Omental fat pad (tissue), 3 donors: ENCODE measurements at regions not wholly inside any gene's neighbourhood (a gene's known extent, or its start where the extent isn't known, plus 50 kb on each side); places are given as distances from the start of the nearest gene placed in this dataset.

Experiments used
- ATAC-seq: fragments of 150-250 bp; one replicate; pipeline ENCODE4 v1.9.1; 2016; ENCODE audit warnings: mild to moderate bottlenecking, moderate library complexity; ENCODE audit not compliant: low FRiP score
- DNase-seq: peaks from one replicate; pipeline ENCODE4 v3.0.0-alpha.2; 2019; ENCODE audit warnings: low spot score
- TF ChIP-seq, protein P1 (sequence below), 3 donors: fragments of 450-650 bp; IDR thresholded peaks; one replicate each; pipeline ENCODE4 v1.5.1; 2016 to 2017; ENCODE audit warnings: antibody characterized with exemption in 3 of 3, mild to moderate bottlenecking in 3 of 3, moderate library complexity in 2 of 3

DNA sequence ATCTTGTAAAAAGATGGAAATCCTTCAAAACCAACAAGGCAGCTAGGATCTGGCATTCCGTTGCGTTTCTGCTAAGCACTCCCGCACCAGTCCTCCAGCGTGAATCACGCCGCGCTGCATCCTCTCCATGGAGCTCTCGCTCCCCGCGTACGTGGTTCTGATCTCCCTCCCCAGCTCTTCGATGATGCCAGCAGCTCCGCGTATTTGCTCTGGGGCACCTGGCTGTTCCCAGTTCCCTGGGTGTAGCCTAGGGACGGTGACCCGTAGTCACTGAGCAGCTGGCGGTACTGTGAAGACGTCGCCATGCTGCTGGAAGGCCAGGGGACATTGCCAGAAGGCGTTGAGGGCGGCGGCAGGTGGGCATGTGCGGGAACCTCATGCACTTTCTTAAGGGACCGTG, 407.5 kb downstream of the RNF144A start:
- no peak for DNase-seq
- TF ChIP-seq, protein P1, sequence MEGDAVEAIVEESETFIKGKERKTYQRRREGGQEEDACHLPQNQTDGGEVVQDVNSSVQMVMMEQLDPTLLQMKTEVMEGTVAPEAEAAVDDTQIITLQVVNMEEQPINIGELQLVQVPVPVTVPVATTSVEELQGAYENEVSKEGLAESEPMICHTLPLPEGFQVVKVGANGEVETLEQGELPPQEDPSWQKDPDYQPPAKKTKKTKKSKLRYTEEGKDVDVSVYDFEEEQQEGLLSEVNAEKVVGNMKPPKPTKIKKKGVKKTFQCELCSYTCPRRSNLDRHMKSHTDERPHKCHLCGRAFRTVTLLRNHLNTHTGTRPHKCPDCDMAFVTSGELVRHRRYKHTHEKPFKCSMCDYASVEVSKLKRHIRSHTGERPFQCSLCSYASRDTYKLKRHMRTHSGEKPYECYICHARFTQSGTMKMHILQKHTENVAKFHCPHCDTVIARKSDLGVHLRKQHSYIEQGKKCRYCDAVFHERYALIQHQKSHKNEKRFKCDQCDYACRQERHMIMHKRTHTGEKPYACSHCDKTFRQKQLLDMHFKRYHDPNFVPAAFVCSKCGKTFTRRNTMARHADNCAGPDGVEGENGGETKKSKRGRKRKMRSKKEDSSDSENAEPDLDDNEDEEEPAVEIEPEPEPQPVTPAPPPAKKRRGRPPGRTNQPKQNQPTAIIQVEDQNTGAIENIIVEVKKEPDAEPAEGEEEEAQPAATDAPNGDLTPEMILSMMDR (IDR thresholded peaks at IDR 0.05), result no peak
- no peak for ATAC-seq

DNA sequence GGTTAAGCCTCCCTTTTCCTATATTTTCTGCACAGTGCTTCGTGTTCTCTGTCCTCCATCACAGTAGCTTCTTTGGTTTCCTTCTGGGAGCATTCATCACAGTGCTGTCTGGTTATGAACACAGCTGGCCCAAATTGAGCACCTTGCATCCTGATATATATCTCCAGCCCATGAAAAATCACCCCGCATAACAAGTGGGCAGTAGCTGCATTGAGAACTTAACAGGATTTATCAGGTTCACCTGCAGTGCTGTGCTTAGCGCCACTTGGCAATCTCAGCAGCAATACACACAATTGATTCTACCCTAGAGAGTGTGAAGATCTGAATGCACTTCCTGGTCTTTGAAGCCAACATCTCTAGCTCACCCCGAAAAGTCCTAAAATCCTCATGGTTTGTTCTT, 408.0 kb downstream of the RNF144A start:
- ATAC-seq, result no peak
- DNase-seq, result no peak
- TF ChIP-seq, protein P1 (IDR thresholded peaks at IDR 0.05), result no peak

DNA sequence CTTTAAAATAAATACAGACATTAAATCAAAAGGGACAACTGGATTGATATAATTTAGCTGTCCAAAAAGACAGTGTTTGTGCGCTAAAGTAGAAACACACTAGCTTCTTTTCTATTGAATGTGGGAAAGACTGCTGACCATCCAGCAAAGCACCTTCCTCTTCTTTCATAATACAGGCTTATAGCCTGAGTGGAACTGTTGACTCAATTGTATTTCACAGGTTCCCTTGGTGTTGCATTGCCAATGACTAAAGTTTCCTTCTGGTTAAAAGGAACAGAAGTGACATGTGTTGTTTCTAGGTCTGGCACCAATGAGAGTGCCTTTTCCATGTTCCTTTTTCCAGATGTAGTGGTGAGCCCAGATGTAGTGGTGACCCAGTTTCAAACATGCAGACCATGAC, 412.3 kb downstream of the RNF144A start:
- no peak for DNase-seq
- ATAC-seq, result no peak
- TF ChIP-seq, protein P1 (IDR thresholded peaks at IDR 0.05), result no peak

DNA sequence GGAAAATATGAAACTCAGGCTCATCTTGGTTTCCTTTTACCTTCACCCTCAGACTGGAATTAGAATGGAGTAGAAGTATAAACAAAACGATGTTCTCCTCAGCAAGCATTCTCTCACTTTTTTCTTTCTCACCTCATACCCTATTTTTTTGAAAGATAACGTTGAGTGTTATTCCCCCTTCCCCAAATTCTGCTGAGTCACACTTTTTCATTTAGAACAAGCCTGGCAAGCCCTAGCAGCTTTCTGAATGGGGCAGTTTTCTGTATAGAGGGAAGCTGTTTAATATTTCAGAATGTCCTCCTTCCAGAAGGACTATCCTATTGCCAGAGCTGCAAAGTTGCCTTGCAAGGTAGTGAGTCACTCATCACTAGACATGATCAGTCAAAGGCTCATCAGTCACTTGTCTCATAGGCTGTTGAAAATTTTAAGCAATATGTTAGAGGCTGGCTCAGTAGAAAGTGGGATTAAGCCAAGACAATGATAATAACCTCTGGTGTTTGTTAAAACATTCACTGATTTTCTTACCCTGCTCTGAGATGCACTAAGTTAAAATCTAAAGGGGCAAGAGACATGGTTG, 416.1 kb downstream of the RNF144A start:
- DNase-seq, result no peak
- no peak for ATAC-seq
- TF ChIP-seq, protein P1 (IDR thresholded peaks at IDR 0.05), result no peak

DNA sequence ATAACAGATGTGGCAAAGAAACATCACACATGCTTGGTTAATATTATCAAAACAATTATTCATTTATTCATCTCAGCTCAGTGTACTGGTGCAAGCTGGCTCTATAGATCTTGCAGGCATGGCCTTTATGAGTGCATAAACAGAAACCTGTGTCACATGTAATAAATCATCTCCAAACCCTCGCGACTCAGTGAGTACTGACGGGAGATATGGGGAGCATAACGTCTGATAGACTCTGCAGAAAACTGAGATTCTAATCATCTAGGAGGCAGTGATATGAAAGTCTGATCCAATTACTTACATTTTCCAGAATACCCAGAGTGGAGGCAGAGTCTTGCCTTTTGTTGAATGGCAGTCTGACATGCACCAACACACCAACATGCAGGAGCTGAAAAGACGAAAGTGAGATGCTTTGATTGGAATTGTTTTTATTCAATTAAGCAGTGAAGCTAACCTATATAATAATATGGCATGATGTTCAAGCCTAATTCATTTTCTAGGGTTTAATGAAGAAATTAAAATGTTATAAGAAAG, 416.8 kb downstream of the RNF144A start:
- TF ChIP-seq, protein P1 (IDR thresholded peaks at IDR 0.05), result no peak
- no peak for DNase-seq
- ATAC-seq, result no peak

DNA sequence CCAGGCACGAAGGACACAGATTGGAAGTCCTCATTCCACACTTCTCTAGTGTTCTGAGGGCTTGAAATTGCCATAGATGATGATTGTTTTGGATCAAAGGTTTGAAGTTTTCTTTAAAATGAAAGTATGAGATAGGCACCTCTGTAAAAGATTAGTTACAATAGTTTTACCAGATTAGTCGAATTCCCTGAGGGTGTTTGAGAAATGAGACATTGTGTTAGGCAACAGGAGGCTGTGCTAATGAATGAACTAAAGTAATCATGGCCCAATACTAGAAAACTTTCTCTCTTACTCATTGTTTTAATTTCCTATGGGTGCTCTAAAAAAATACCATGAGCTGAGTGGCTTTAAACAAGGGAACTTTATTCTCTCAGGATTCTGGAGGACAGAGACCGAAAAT, 421.7 kb downstream of the RNF144A start:
- ATAC-seq (no peak), DNase-seq (no peak)
- TF ChIP-seq, protein P1 (IDR thresholded peaks at IDR 0.05), result no peak

DNA sequence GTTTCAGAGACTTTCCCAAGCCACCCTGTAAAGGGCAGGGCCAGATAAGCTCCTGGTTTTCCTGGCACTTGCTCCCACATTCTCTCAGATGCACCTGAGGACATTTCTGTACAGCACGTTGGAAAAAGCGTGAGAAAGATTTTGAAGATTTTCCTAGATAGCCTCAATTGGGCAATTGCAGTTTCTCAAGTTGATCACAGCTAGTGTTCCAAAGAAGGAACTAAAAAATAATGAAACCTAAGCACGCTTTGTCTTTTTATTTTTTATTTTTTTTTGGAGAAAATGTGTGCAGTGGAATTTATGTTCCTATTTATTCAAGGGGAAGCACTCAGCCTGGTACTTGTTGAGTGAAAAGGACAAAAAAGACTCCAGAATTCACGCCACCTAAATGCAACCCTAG, 429.1 kb downstream of the RNF144A start:
- DNase-seq, result no peak
- TF ChIP-seq, protein P1 (IDR thresholded peaks at IDR 0.05), result no peak
- no peak for ATAC-seq
